Suppressor macrophage treated with lipopolysaccharide for 4 hours (primary cell): ENCODE measurements at regions not wholly inside any gene's neighbourhood (a gene's known extent, or its start where the extent isn't known, plus 50 kb on each side); places are given as distances from the start of the nearest gene placed in this dataset.

Experiments used
- DNase-seq: peaks from one replicate; pipeline ENCODE4 v3.0.0-alpha.2; 2020

- no peak for DNase-seq
Observed at GRCh38 chr3:181660337-181660736, 51.4 kb upstream of the SOX2 start.

DNA sequence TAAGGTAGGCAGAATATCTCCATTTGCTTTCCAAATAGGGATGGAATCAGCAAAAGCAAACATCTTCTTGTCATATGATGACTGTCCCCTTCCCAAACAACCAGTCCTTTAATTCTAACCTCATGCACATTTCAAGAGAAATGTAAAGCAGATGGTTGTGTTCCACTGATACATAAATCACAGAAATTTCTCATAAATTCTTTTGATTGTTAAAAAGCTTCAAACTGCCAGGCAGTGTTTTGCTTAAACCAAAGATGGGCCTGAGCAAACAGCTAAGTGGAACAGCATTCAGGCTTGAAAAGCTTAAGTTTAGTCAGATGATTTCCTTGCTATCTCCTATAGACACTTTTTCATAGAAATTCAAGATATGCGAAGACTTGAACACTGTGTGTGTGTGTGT, 74.3 kb upstream of the SOX2 start:
- DNase-seq = no peak

DNA sequence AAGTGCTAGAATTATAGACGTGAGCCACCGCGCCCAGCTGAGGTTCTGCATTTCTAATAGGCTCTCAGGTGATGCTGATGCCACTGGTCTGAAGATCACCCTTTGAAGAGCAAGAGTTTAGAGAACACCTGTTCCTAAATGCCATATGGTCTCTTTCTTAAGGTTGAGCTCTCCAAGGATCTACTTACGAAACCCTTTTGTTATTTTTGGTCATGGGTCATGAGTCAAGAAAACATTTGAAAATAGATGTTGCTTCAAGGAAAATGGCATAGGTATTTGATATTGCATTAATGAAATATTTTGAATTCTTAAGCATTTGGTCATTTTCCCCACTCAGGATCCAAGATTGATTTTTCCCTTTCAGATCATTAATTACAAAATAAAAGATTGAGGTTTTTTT, 74.7 kb upstream of the SOX2 start:
- no peak for DNase-seq

DNA sequence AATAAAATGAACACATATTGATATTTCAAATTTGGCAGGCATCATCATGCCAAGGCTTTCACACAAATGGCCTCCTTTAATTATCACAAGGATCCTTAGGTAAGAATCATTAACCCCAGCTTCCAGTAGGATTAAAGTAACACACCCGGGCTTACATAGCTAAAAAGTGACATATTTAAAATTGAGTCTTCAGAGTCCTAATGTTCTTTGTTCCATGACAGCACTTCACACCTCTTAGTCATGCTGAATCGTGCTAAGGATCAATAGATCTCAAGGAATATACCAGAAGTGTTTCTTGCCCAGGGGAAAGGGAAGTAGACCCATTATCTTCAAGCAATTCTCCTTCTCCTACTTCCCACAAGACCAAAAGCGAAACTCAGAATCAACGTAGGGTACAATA, 76.6 kb upstream of the SOX2 start:
- DNase-seq = no peak

- no peak for DNase-seq
Observed at GRCh38 chr3:181633556-181633955, 78.2 kb upstream of the SOX2 start.

- DNase-seq = no peak
Observed at GRCh38 chr3:181631901-181632300, 79.8 kb upstream of the SOX2 start.

DNA sequence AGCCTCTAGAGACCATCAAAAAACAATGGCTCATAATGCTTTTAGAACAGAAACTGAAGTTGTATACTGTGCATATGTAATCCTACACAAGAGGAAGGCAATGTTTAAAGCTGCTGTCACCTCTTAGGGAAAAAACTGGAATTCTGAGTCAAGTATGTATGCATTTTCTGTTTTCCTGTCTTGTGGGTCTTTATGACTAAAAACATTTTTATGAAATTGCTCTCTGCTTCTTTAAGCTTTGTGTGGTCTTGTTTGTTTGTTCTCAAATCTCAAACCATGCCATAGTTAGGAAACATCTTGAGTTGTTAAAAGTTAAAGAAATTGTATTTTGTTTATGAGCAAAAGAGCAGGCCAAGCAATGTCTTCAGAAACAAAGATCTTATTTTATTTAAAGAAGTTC, 80.9 kb upstream of the SOX2 start:
- no peak for DNase-seq

- DNase-seq = no peak
Observed at GRCh38 chr3:181629711-181630110, 82.0 kb upstream of the SOX2 start.

GRCh38 chr3:181629029-181629428, 82.7 kb upstream of the SOX2 start:
- DNase-seq = peak; percentile 43

DNA sequence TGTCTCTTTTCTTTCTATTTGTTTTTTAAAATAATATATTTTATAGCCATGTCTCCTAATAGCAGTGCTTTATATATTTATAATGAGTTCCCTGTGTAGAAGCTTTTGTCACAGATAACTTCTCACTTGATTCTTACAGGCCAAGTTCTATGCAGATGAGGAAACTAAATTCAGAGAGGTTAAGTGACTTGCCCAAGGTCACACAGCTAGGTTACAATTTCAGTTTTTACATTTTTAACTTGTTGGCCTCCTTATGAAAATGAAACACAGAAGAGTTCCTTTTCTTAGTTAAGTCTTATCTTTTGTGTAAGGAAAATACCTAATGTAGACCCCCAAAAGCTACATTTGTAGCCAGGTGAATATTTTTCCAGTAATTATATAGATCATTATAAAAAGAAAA, 83.3 kb upstream of the SOX2 start:
- no peak for DNase-seq

GRCh38 chr3:181626036-181626435, 85.7 kb upstream of the SOX2 start:
- no peak for DNase-seq

DNA sequence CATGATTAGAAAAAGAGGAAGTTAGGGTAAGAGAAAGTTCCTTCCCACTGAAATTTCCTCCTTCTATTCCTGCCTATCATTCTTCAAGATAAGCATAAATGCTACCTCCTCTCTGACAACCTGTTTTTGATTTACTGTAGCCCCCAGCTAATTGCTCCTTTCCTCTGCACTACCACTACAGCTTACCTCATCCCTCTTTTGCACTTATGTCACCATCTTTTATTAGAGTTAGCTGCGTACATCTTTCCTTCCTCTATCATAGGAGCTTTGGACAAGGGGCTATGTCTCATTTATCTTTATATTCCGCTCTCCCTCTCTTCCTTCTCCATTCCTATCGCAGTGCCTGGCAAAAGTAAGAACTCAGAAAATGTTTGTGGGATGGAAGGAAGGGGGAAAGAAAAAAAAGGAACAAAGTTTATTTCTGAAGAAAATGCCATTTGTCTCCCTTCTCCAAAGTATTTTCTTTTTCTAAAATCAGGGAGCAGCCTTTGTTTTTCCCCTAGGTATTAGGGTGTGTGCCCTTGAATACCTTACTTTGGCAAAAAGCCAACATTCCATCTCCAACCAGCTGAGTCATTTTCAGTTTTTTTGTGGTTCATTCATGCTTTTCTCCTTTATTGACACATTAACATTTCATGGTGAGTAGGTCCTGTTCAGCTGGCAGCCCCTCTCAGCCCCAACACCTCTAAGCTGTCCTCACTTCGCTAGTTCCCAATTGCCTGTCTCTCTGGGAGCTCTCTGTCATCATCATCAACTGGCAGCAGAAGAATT, 87.6 kb upstream of the SOX2 start:
- no peak for DNase-seq

DNA sequence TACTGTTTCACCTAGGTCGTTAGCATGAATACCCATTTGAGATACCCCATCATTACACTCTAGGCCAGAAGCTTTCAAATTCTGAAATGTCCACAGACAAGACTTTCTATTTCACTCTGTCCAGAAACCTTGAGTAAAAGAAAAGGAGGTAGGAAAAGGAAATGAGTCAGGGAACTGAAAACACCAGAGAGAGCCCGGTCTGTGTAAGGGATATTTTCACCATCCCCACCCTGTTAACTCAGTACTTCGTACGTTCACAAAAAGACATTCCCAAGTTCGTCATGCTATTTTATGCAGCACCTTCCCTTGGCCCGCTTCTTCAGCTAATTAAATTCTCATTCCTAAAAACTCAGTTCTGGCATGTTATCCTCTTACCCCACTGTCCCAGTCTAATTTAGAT, 89.4 kb upstream of the SOX2 start:
- DNase-seq = no peak

DNA sequence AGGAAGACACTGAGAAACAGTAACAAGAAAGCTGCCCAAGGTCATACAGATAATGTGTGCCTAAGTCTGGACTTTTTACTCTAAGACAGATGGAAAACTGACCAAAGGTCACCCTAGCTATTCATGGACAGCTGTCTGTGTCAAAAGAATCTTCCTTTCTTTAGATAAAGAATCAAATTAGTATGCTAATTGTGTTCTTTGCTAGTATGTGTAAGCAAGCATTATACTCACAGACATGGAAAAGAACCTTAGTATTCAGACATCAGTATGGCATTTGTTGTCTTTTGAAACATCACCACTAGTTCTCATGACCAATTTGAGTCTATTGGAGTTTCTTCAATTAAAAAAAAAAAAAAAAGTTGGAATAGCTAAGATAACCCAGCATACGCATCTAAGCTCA, 91.8 kb upstream of the SOX2 start:
- DNase-seq = no peak

DNA sequence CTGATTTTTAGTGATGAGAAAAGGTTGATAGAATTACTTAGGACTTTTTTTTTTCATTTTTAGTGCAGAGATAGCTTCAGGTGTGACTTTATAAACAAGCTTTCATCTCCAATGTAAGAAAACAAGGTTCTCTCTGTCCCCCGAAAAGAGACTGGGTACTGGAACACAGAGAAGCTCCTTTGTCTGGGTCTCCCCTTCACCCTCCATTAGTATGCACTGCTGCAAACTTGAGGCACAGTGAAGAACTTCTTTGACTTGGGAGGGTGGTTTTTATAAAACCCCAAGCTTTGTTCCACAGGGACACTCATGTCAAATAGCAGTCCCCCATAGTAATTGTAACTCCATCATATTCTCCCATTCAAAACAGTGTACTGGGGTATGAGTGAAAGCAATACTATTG, 93.5 kb upstream of the SOX2 start:
- DNase-seq = no peak

DNA sequence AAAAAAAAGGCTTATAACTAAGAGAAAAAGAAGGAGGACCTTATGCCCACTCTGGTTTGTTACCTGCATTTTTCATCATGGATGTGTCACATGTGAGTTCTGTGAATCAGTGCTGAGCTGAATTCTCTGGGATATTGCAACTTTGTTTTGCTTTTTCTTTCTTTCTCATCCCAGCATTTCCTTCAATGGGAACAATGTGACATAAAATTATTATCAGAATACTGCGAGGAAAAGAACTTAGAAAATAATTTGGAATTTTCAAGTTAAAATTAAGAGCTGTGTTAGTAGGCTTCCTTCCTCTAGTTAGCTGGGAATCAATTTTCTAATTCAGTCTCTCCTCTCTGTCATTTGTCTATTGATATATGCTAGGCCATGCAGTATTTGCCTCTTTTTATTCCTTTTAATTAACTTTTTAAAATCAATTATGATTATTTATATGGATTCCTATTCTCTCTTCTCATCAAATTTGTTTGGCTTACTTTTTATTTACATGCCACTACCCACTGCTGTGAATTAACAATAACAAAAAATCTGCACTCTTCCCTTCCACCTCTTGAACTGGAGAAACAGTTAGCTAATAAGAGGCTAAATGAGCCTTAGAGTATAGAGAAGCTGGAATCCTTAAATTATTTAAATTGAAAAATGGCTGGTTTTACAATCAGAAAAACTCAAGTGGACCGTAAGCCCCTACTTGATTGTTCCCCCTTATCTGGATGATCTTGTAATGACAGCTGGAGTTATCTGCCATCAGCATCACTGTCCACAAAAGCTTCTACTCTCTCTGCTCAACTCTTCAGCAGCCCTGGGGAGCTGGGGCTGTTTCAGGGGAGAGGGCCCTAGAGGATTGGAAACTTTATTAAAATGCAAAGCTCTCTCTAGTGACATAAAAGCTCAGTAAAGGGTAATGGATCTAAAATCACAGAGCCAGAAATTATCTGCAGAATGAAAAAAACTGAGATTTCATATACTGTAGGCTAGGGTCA, 95.3 kb upstream of the SOX2 start:
- no peak for DNase-seq

DNA sequence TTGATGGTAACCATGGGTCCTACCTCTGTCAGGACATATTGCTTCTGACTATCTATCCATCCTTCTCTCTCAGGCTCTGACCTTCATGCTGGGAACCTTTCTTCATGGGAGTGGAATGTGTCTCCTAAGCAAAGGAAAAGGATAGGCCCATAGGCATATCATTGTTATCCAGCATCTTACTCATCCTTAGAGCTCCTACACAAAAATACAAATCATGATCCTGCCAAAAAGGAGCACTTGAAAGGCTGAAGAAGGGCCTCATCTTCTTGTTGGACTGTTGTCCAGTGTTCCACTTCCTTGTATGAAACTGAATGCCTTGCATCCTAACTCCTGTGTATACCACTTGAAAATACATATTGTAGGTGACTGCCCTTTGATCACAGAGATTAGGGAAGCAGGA, 96.1 kb upstream of the SOX2 start:
- DNase-seq = no peak

- DNase-seq = no peak
Observed at GRCh38 chr3:181614878-181615277, 96.8 kb upstream of the SOX2 start.

DNA sequence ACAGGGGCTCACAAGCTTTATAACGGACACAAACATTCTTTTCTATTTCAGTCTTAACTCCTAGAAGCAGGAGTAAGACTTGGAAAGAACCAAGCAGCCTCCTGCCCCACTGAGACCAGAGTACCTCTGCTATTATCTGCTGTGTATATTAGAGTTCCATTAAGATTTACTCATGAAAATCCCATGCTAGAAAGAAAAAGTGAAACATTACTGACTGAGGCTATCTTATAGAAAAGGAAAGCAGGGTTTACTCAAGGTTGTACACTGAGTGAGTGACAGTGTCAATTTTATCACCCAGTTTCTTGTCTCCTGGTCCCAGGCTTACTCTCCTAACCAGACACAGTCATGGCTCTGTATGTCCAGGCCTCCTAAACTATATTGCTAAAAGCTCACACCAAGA, 97.9 kb upstream of the SOX2 start:
- no peak for DNase-seq

- DNase-seq = no peak
Observed at GRCh38 chr3:181613191-181613590, 98.5 kb upstream of the SOX2 start.

DNA sequence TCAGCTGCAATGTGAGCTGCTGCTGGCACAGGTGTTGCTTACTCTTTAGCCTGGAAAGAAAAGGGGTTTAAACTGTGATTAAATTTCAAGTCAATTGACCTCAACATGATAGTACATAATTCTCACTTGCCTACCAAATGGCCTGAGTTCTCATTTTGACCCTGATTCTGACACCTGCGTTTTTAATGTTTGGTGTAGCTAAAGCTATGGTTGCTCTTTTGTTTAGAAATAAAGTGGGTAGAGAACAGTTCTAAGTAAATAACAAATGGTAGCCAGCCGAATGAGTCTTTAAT, 100.8 kb upstream of the SOX2 start:
- DNase-seq = no peak

DNA sequence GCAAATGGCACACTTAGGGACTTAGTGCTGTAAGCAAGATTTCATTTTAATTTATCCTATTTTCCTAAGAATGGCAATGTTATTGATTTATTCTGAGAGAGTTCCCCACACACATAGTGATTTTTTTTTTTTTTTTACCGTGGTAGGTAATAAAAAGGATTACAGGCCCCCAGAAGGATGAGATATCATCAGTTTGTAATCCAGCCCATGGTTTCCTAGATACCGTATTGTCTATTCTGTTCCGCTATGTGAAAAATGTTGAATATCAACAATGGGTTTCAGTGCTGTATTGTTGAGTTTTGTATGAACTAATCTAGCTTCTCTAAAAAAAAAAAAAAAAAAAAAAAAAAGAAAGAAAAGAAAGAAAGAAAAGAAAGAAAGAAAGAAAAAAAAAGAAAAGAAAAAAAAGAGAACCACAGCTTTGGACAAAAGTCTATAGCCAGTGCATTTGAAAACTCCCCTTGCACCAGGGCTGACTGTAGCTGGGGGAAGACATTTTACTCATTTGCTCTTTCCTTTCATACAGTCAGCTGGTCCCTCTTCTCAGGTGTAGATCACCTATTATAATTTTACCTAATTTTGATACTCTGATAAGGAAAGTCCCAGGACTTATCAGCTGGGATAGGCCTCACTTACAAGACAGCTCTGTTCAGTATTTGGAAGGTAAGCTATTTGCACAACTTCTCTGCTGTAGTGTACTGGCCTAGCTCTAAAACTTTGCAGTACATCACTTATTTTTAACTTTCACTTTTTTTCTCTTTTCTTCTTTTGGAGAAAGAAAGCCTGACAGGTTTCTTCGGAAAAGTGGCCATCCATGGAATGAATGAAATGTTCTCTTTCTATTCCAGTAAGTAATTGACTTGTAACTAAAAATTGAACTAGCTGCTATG, 101.4 kb upstream of the SOX2 start:
- DNase-seq = no peak

GRCh38 chr3:181609030-181609767, 102.5 kb upstream of the SOX2 start:
- DNase-seq = no peak
